K562 (cell line): ENCODE measurements at regions not wholly inside any gene's neighbourhood (a gene's known extent, or its start where the extent isn't known, plus 50 kb on each side); places are given as distances from the start of the nearest gene placed in this dataset.
A peak's percentile ranks its signal among the peaks of the same experiment; 100 is the strongest.

ENCODE experiments used
- ATF4 ChIP-seq: fragments of 450-650 bp; formaldehyde crosslinking; IDR thresholded peaks from 2 replicates; pipeline ENCODE4 v1.4.0; 2022; ENCODE audit warnings: mild to moderate bottlenecking, moderate library complexity
- BMI1 ChIP-seq: fragments of 150-350 bp; IDR thresholded peaks from 2 replicates; pipeline ENCODE4 v1.6.1; 2014; ENCODE audit warnings: low read length
- E2F6 ChIP-seq, 2 experiments: IDR thresholded peaks; 2 replicates each; pipeline ENCODE4 v1.6.1; 2011; ENCODE audit warnings: borderline replicate concordance in 1 of 2, control low read depth in 1 of 2, low read depth in 1 of 2, low read length in 1 of 2, mild to moderate bottlenecking in 1 of 2, mixed read lengths in 1 of 2, moderate library complexity in 1 of 2; ENCODE audit not compliant: insufficient read depth in 1 of 2, insufficient read length in 1 of 2, poor library complexity in 1 of 2, severe bottlenecking in 1 of 2; ENCODE audit errors: extremely low read depth in 1 of 2
- ESRRA ChIP-seq: fragments of 450-650 bp; IDR thresholded peaks from 2 replicates; pipeline ENCODE4 v1.6.1; 2014; ENCODE audit warnings: low read depth, mild to moderate bottlenecking, moderate library complexity, borderline replicate concordance
- ETS2 ChIP-seq: IDR thresholded peaks from 2 replicates; pipeline ENCODE4 v1.6.1; 2016; ENCODE audit warnings: borderline replicate concordance, missing genetic modification characterization, mild to moderate bottlenecking, moderate library complexity, missing compliant biosample characterization; ENCODE audit not compliant: poor library complexity, severe bottlenecking
- FOXP4 ChIP-seq: sonication (generic); formaldehyde crosslinking; IDR thresholded peaks from 2 replicates; pipeline ENCODE4 v1.8.0; 2022; ENCODE audit warnings: mild to moderate bottlenecking, missing genetic modification reagents, borderline replicate concordance
- KDM1A ChIP-seq, 2 experiments: fragments of 450-650 bp; IDR thresholded peaks; 2 replicates each; pipeline ENCODE4 v1.6.1; 2016; ENCODE audit warnings: mild to moderate bottlenecking in 2 of 2
- MAFK ChIP-seq: IDR thresholded peaks from 2 replicates; pipeline ENCODE4 v1.6.1; 2011; ENCODE audit warnings: low read length, improper control_type of control experiment
- REST ChIP-seq, 2 experiments: fragments of 450-650 bp; formaldehyde crosslinking in 1 of 2; IDR thresholded peaks; 2 replicates each; pipeline versions ENCODE4 v1.4.0 to v1.6.1; 2014 to 2020; ENCODE audit warnings: mild to moderate bottlenecking in 2 of 2, borderline replicate concordance in 1 of 2, low read depth in 1 of 2
- SLC30A9 ChIP-seq: fragments of 250-450 bp; sonication (Bioruptor Pico); IDR thresholded peaks from 2 replicates; pipeline ENCODE4 v1.8.0; 2022; ENCODE audit warnings: mild to moderate bottlenecking, moderate library complexity
- TRIM28 ChIP-seq: fragments of 450-650 bp; IDR thresholded peaks from 2 replicates; pipeline ENCODE4 v1.6.1; 2017
- ZBED1 ChIP-seq: IDR thresholded peaks from 2 replicates; pipeline ENCODE4 v1.6.1; 2014
- ZC3H4 ChIP-seq: sonication (generic); formaldehyde crosslinking; IDR thresholded peaks from 2 replicates; pipeline ENCODE4 v1.9.0; 2021; ENCODE audit warnings: missing genetic modification reagents, borderline replicate concordance
- ZNF444 ChIP-seq: fragments of 250-450 bp; sonication (Bioruptor Pico); IDR thresholded peaks from 2 replicates; pipeline ENCODE4 v1.4.0; 2020; ENCODE audit warnings: mild to moderate bottlenecking, moderate library complexity

- TF ChIP-seq E2F6 (IDR thresholded peaks at IDR 0.05; ENCODE audit: borderline replicate concordance in 1 of 2, extremely low read depth in 1 of 2, insufficient read depth in 1 of 2, insufficient read length in 1 of 2, low read depth in 1 of 2, low read length in 1 of 2, poor library complexity in 1 of 2, severe bottlenecking in 1 of 2), result no peak
- peak; percentile 44 to 64; a peak in 3 of 4 replicates for TF ChIP-seq KDM1A (IDR thresholded peaks at IDR 0.05)
- TF ChIP-seq REST (IDR thresholded peaks at IDR 0.05; ENCODE audit: borderline replicate concordance), result no peak
- TF ChIP-seq REST (CRISPR knock-in tag; IDR thresholded peaks at IDR 0.05; ENCODE audit: low read depth), result no peak
- TF ChIP-seq SLC30A9 (CRISPR knock-in tag), result no peak
- peak; percentile 28; the same call in 1 of the 2 replicates for TF ChIP-seq ESRRA
- TF ChIP-seq ZBED1, result no peak
- no peak for TF ChIP-seq BMI1
- no peak for TF ChIP-seq ZNF444 (CRISPR knock-in tag)
- TF ChIP-seq FOXP4 (CRISPR knock-in tag), result no peak
- TF ChIP-seq ETS2 (tag), result no peak
- TF ChIP-seq MAFK, result peak; percentile 56
- TF ChIP-seq ZC3H4 (CRISPR knock-in tag), result no peak
- TF ChIP-seq ATF4, result no peak
- TF ChIP-seq TRIM28, result no peak
Observed at GRCh38 chr17:36869856-36870719, 67.2 kb upstream of the LHX1 start (continued).
